Neural cell (in vitro differentiated cells): ENCODE measurements at regions not wholly inside any gene's neighbourhood (a gene's known extent, or its start where the extent isn't known, plus 50 kb on each side); places are given as distances from the start of the nearest gene placed in this dataset.

Experiments used
- H2AFZ ChIP-seq: fragments of 200-600, 300-800 bp; sonication (generic), shearing (Covaris generic); 2 replicates; pipeline ENCODE4 v1.6.0; 2014; ENCODE audit warnings: low read depth, mild to moderate bottlenecking, antibody characterized with exemption, low read length, moderate library complexity
- H3F3A ChIP-seq: fragments of 200-600 bp; shearing (Covaris generic); 2 replicates; pipeline ENCODE4 v1.6.1; 2016; ENCODE audit warnings: mild to moderate bottlenecking, moderate library complexity, mixed read lengths, antibody characterized with exemption, low read length; ENCODE audit not compliant: insufficient read depth, poor library complexity, severe bottlenecking
- H3K27ac ChIP-seq: fragments of 200-600, 300-800 bp; sonication (generic), shearing (Covaris generic); 2 replicates; pipeline ENCODE4 v1.5.1; 2014; ENCODE audit warnings: mild to moderate bottlenecking, low read length, moderate library complexity
- H3K27me3 ChIP-seq: fragments of 300-800, 200-600 bp; sonication (generic), shearing (Covaris generic); 2 replicates; pipeline ENCODE4 v1.6.0; 2014; ENCODE audit warnings: mild to moderate bottlenecking, low read depth, low read length, moderate library complexity; ENCODE audit not compliant: insufficient read depth
- H3K36me3 ChIP-seq: fragments of 300-800, 200-600 bp; sonication (generic), shearing (Covaris generic); 2 replicates; pipeline ENCODE4 v1.5.1; 2014; ENCODE audit warnings: mild to moderate bottlenecking, antibody characterized with exemption, low read length, moderate library complexity; ENCODE audit not compliant: insufficient read depth
- H3K4me2 ChIP-seq: fragments of 300-800, 200-600 bp; sonication (generic), shearing (Covaris generic); 2 replicates; pipeline ENCODE4 v1.6.0; 2014; ENCODE audit warnings: mild to moderate bottlenecking, low read length
- H3K4me3 ChIP-seq: fragments of 300-800, 200-600 bp; sonication (generic), shearing (Covaris generic); 2 replicates; pipeline ENCODE4 v1.5.1; 2014; ENCODE audit warnings: mild to moderate bottlenecking, low read length, moderate library complexity
- H3K79me2 ChIP-seq: fragments of 200-600 bp; shearing (Covaris generic); replicated peaks from 2 replicates; pipeline ENCODE4 v1.6.0; 2014; ENCODE audit warnings: mild to moderate bottlenecking, low read length, moderate library complexity; ENCODE audit not compliant: insufficient read depth
- H3K9ac ChIP-seq: fragments of 300-800, 200-600 bp; sonication (generic), shearing (Covaris generic); 2 replicates; pipeline ENCODE4 v1.6.1; 2016; ENCODE audit warnings: mild to moderate bottlenecking, low read length, mixed read lengths
- H3K9me2 ChIP-seq: fragments of 200-600 bp; shearing (Covaris generic); 2 replicates; pipeline ENCODE4 v1.6.1; 2016; ENCODE audit warnings: mild to moderate bottlenecking, low read length, mixed read lengths; ENCODE audit not compliant: insufficient read depth
- H3K9me3 ChIP-seq: fragments of 200-600, 300-800 bp; sonication (generic), shearing (Covaris generic); 2 replicates; pipeline ENCODE4 v1.6.1; 2016; ENCODE audit warnings: mild to moderate bottlenecking, mixed run types, low read length, moderate library complexity, mixed read lengths
- H4K20me1 ChIP-seq: fragments of 200-600 bp; shearing (Covaris generic); 2 replicates; pipeline ENCODE4 v1.6.1; 2016; ENCODE audit warnings: mild to moderate bottlenecking, mixed run types; ENCODE audit not compliant: insufficient read depth
- EP300 ChIP-seq: fragments of 450-650 bp; conservative IDR thresholded peaks from 2 replicates; pipeline ENCODE4 v1.6.1; 2014; ENCODE audit warnings: antibody characterized with exemption, mild to moderate bottlenecking, moderate library complexity; ENCODE audit not compliant: poor library complexity, severe bottlenecking
- EZH2 ChIP-seq: fragments of 200-600, 300-800 bp; shearing (Covaris generic), sonication (generic); IDR thresholded peaks from 2 replicates; pipeline ENCODE4 v1.6.1; 2014; ENCODE audit warnings: antibody characterized with exemption, low read length, borderline replicate concordance, mild to moderate bottlenecking; ENCODE audit not compliant: insufficient read depth, poor library complexity, severe bottlenecking
- MXI1 ChIP-seq: fragments of 450-650 bp; conservative IDR thresholded peaks from 2 replicates; pipeline ENCODE4 v1.6.1; 2014; ENCODE audit warnings: antibody characterized with exemption, mild to moderate bottlenecking; ENCODE audit not compliant: poor library complexity, severe bottlenecking
- POLR2AphosphoS5 ChIP-seq: IDR thresholded peaks from 2 replicates; pipeline ENCODE4 v1.6.1; 2012
- RAD21 ChIP-seq: fragments of 450-650 bp; conservative IDR thresholded peaks from 2 replicates; pipeline ENCODE4 v1.6.1; 2014; ENCODE audit warnings: antibody characterized with exemption, mild to moderate bottlenecking, moderate library complexity
- SMC3 ChIP-seq: fragments of 450-650 bp; conservative IDR thresholded peaks from 2 replicates; pipeline ENCODE4 v1.6.1; 2014; ENCODE audit warnings: antibody characterized with exemption, mild to moderate bottlenecking, moderate library complexity; ENCODE audit not compliant: poor library complexity
- TAF1 ChIP-seq: IDR thresholded peaks from 2 replicates; pipeline ENCODE4 v1.6.1; 2012; ENCODE audit warnings: low read depth
- TF ChIP-seq, protein P1 (sequence below): fragments of 450-650 bp; IDR thresholded peaks from 2 replicates; pipeline ENCODE4 v1.5.1; 2014; ENCODE audit warnings: antibody characterized with exemption, mild to moderate bottlenecking, moderate library complexity; ENCODE audit not compliant: poor library complexity, severe bottlenecking
- TF ChIP-seq, protein P2 (sequence below): IDR thresholded peaks from 2 replicates; pipeline ENCODE4 v1.6.1; 2012; ENCODE audit warnings: borderline replicate concordance

- H3K9ac ChIP-seq: no peak overlapping the region
- no peaks in the 10 kb centered on the region for H3K36me3 ChIP-seq
- TF ChIP-seq RAD21: no peak
- TF ChIP-seq, protein P1, sequence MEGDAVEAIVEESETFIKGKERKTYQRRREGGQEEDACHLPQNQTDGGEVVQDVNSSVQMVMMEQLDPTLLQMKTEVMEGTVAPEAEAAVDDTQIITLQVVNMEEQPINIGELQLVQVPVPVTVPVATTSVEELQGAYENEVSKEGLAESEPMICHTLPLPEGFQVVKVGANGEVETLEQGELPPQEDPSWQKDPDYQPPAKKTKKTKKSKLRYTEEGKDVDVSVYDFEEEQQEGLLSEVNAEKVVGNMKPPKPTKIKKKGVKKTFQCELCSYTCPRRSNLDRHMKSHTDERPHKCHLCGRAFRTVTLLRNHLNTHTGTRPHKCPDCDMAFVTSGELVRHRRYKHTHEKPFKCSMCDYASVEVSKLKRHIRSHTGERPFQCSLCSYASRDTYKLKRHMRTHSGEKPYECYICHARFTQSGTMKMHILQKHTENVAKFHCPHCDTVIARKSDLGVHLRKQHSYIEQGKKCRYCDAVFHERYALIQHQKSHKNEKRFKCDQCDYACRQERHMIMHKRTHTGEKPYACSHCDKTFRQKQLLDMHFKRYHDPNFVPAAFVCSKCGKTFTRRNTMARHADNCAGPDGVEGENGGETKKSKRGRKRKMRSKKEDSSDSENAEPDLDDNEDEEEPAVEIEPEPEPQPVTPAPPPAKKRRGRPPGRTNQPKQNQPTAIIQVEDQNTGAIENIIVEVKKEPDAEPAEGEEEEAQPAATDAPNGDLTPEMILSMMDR: no peak
- TF ChIP-seq EZH2: no peak
- TF ChIP-seq TAF1: no peak
- TF ChIP-seq MXI1: no peak
- TF ChIP-seq EP300: no peak
- TF ChIP-seq SMC3: no peak
- no peak for TF ChIP-seq POLR2AphosphoS5
These were observed 155.5 kb upstream of the SERTAD2 start for GRCh38 chr2:64809216-64809615.

DNA sequence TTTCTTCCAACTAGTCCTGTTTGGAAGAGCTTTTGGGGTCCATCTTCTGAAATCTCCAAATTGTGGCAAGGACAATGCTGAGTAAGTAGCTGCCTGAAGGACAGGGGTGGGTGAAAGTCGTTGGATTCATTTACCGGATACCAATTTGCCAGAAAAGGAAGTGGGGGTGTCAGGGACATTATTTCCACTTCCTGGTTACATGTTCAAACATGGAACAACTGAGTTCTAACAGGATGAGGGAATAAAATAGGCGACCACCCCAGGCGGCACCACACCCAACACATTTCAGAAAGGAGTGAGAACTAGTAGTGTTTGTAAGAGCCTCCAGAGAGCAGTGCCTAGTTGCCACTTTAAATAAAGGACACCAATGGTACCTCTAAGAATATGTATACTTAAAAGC, 158.6 kb upstream of the SERTAD2 start:
- Histone ChIP-seq H3K9ac (no peak overlapping the region), H3K27me3 (no peaks in the 10 kb centered on the region), H3K36me3 (no peaks in the 10 kb centered on the region), H3K4me3 (no peak overlapping the region), H4K20me1 (no peaks in the 10 kb centered on the region), H3K9me2 (no peaks in the 10 kb centered on the region), H2AFZ (no peak overlapping the region), H3K79me2 (no peaks in the 10 kb centered on the region), H3K27ac (no peak overlapping the region), H3F3A (no peaks in the 10 kb centered on the region), H3K4me2 (no peak overlapping the region), H3K9me3 (no peaks in the 10 kb centered on the region)
- TF ChIP-seq EP300 (no peak), MXI1 (no peak), POLR2AphosphoS5 (no peak), EZH2 (no peak)
- TF ChIP-seq, protein P2, sequence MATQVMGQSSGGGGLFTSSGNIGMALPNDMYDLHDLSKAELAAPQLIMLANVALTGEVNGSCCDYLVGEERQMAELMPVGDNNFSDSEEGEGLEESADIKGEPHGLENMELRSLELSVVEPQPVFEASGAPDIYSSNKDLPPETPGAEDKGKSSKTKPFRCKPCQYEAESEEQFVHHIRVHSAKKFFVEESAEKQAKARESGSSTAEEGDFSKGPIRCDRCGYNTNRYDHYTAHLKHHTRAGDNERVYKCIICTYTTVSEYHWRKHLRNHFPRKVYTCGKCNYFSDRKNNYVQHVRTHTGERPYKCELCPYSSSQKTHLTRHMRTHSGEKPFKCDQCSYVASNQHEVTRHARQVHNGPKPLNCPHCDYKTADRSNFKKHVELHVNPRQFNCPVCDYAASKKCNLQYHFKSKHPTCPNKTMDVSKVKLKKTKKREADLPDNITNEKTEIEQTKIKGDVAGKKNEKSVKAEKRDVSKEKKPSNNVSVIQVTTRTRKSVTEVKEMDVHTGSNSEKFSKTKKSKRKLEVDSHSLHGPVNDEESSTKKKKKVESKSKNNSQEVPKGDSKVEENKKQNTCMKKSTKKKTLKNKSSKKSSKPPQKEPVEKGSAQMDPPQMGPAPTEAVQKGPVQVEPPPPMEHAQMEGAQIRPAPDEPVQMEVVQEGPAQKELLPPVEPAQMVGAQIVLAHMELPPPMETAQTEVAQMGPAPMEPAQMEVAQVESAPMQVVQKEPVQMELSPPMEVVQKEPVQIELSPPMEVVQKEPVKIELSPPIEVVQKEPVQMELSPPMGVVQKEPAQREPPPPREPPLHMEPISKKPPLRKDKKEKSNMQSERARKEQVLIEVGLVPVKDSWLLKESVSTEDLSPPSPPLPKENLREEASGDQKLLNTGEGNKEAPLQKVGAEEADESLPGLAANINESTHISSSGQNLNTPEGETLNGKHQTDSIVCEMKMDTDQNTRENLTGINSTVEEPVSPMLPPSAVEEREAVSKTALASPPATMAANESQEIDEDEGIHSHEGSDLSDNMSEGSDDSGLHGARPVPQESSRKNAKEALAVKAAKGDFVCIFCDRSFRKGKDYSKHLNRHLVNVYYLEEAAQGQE: no peak
- TF ChIP-seq, protein P1: no peak

More at GRCh38 chr2:64809216-64809615, 155.5 kb upstream of the SERTAD2 start:
- Histone ChIP-seq H3K9me3 (no peaks in the 10 kb centered on the region), H3K9me2 (no peaks in the 10 kb centered on the region), H4K20me1 (no peaks in the 10 kb centered on the region), H3K27me3 (no peaks in the 10 kb centered on the region), H3F3A (no peaks in the 10 kb centered on the region), H3K79me2 (no peaks in the 10 kb centered on the region), H3K27ac (no peak overlapping the region), H2AFZ (no peak overlapping the region), H3K4me3 (no peak overlapping the region), H3K4me2 (no peak overlapping the region)
